ENCODE measurements at regions not wholly inside any gene's neighbourhood (a gene's known extent, or its start where the extent isn't known, plus 50 kb on each side); places are given as distances from the start of the nearest gene placed in this dataset.
"Not testable (repeated sequence)": the region's sequence is repeated elsewhere in the genome, so short reads cannot be mapped to it uniquely, and the experiment has no call there.

DNA sequence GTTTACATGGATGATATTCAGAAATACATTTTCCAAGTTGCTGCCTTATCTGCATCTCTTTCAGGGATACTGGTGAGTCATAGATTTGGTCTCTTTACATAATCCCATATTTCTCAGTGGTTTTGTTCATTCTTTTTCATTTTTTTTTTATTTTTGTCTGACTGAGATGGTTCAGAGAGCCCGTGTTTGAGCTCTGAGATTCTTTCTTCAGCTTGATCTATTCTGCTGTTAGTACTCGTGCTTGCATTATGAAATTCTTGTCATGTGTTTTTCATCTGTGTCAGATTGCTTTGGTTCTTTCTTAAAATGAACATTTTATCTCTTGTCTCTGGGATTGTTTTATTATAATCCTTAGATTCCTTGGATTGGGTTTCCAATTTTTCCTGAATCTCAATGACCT, 317.3 kb downstream of the DOK5 start:
- no peaks in the 10 kb centered on the region for H3K27me3 ChIP-seq
- H3K36me3 ChIP-seq (replicated peaks in 1 of 2), result no peaks in the 10 kb centered on the region
- 63 to 78% (median 72%) methylated on average over 2 of the region's 2 CpGs for WGBS, 4 donors
- no peaks in the 10 kb centered on the region for H3K4me1 ChIP-seq (replicated peaks in 1 of 2)
- no peak for DNase-seq
- intact Hi-C loops (cut with DNase I), result no loop called here
- H3K27ac ChIP-seq, result no peak overlapping the region
- H3K9me3 ChIP-seq (replicated peaks in 1 of 3), result no peaks in the 10 kb centered on the region
- no peak overlapping the region for H3K4me3 ChIP-seq
- TF ChIP-seq POLR2A (IDR thresholded peaks at IDR 0.05) (no peak), CTCF (IDR thresholded peaks at IDR 0.05) (no peak)

DNA sequence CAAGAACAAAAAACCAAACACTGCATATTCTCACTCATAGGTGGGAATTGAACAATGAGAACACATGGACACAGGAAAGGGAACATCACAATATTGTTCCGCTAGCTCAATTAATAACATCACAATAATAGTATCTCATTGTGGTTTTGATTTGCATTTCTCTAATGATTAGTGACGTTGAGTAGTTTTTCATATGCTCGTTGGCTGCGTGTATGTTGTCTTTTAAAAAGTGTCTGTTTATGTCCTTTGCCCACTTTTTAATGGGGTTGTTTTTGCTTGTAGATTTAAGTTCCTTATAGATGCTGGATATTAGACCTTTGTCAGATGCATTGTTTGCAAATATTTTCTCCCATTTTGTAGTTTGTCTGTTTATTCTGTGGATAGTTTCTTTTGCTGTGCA, 312.9 kb downstream of the DOK5 start:
- not testable (repeated sequence) for H3K27ac ChIP-seq

DNA sequence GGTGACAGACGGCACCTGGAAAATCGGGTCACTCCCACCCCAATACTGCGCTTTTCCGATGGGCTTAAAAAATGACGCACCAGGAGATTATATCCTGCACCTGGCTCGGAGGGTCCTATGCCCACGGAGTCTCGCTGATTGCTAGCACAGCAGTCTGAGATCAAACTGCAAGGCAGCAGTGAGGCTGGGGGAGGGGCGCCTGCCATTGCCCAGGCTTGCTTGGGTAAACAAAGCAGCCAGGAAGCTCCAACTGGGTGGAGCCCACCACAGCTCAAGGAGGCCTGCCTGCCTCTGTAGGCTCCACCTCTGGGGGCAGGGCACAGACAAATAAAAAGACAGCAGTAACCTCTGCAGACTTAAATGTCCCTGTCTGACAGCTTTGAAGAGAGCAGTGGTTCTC, 307.4 kb downstream of the DOK5 start:
- H3K4me3 ChIP-seq; H3K27ac ChIP-seq; H3K36me3 ChIP-seq (replicated peaks in 1 of 2); H3K27me3 ChIP-seq; intact Hi-C loops (cut with DNase I); H3K4me1 ChIP-seq (replicated peaks in 1 of 2); H3K9me3 ChIP-seq (replicated peaks in 1 of 3); DNase-seq: not testable (repeated sequence)
- 83 to 100% (median 86%) methylated on average over 2 to 9 of the region's 9 CpGs for WGBS, 4 donors

More for the DNA sequence above, 312.9 kb downstream of the DOK5 start:
- WGBS, 4 donors, result 90 to 95% (median 92%) methylated on average over 4 of the region's 4 CpGs
- DNase-seq; H3K4me3 ChIP-seq; intact Hi-C loops (cut with DNase I); H3K9me3 ChIP-seq (replicated peaks in 1 of 3); H3K36me3 ChIP-seq (replicated peaks in 1 of 2); H3K4me1 ChIP-seq (replicated peaks in 1 of 2); H3K27me3 ChIP-seq: not testable (repeated sequence)

DNA sequence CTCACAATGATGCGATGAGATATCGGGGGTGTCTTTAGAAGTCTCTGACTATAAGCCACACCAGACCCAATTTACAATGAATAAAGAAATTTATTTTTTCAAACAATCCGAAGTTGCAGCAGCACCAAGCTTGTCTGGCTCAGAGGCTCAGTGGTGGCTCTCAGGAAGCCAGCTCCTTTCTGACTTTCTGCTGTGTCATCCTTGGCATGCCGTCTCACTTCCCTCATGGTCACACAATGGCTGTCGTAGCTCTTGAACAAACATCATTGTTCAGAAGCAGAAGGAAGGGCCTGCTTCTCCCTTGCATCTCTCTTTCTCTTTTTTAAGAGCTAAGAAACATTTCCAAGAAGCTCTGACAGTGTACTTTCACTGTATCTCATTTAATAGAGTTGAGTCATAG, 299.0 kb downstream of the DOK5 start:
- Histone ChIP-seq H3K36me3 (replicated peaks in 1 of 2) (no peaks in the 10 kb centered on the region), H3K27ac (no peak overlapping the region), H3K4me1 (replicated peaks in 1 of 2) (no peaks in the 10 kb centered on the region), H3K4me3 (no peak overlapping the region), H3K27me3 (no peaks in the 10 kb centered on the region), H3K9me3 (replicated peaks in 1 of 3) (no peaks in the 10 kb centered on the region)
- DNase-seq, result no peak
- 66 to 80% (median 68%) methylated on average over 5 of the region's 5 CpGs for WGBS, 4 donors
- no peak for TF ChIP-seq CTCF (IDR thresholded peaks at IDR 0.05)
- no peak for TF ChIP-seq POLR2A (IDR thresholded peaks at IDR 0.05)
- intact Hi-C loops (cut with DNase I), result no loop called here

GRCh38 chr20:54773643-54774000, 298.2 kb downstream of the DOK5 start:
- intact Hi-C loops (cut with DNase I), result no loop called here

More at GRCh38 chr20:54773643-54774000, 298.2 kb downstream of the DOK5 start:
- WGBS, 4 donors, result 77 to 89% (median 85%) methylated on average over 8 of the region's 8 CpGs
- Histone ChIP-seq H3K9me3 (replicated peaks in 1 of 3) (no peaks in the 10 kb centered on the region), H3K36me3 (replicated peaks in 1 of 2) (no peaks in the 10 kb centered on the region), H3K27ac (no peak overlapping the region), H3K4me3 (no peak overlapping the region), H3K4me1 (replicated peaks in 1 of 2) (no peaks in the 10 kb centered on the region), H3K27me3 (no peaks in the 10 kb centered on the region)
- DNase-seq, result no peak
- no peak for TF ChIP-seq CTCF (IDR thresholded peaks at IDR 0.05)
- no peak for TF ChIP-seq POLR2A (IDR thresholded peaks at IDR 0.05)
